GM18507 (cell line): ENCODE measurements at regions not wholly inside any gene's neighbourhood (a gene's known extent, or its start where the extent isn't known, plus 50 kb on each side); places are given as distances from the start of the nearest gene placed in this dataset.
"Not testable (repeated sequence)": the region's sequence is repeated elsewhere in the genome, so short reads cannot be mapped to it uniquely, and the experiment has no call there.

Experiments
- DNase-seq: peaks from one replicate; pipeline ENCODE4 v3.0.0; 2011; ENCODE audit warnings: low read depth; ENCODE audit not compliant: insufficient read length; ENCODE audit errors: extremely low spot score
- FAIRE-seq: peaks from 2 replicates; lab custom pipeline; 2011; peaks lifted over from hg19 to GRCh38; lab: Jason Lieb, UNC

GRCh38 chr13:40017662-40018262 is 362.3 kb downstream of the COG6 start:
- no peak for DNase-seq
- no peak for FAIRE-seq

- FAIRE-seq = no peak
- no peak for DNase-seq
Observed at GRCh38 chr13:40023595-40024203, 368.2 kb downstream of the COG6 start.

GRCh38 chr13:40024204-40024966 is 368.9 kb downstream of the COG6 start:
- FAIRE-seq (no peak), DNase-seq (no peak)

GRCh38 chr13:40024967-40025714 is 369.7 kb downstream of the COG6 start:
- FAIRE-seq (no peak), DNase-seq (no peak)

- peak; percentile 54 for DNase-seq
- peak; percentile 98 for FAIRE-seq
Observed at GRCh38 chr13:40026174-40026585, 370.7 kb downstream of the COG6 start.

- peak; percentile 67 for FAIRE-seq
- no peak for DNase-seq
Observed at GRCh38 chr13:40026741-40027140, 371.3 kb downstream of the COG6 start.

GRCh38 chr13:40028446-40028845 is 373.0 kb downstream of the COG6 start:
- FAIRE-seq (no peak), DNase-seq (no peak)

GRCh38 chr13:40031031-40031430 is 375.6 kb downstream of the COG6 start:
- no peak for DNase-seq
- no peak for FAIRE-seq

GRCh38 chr13:40039061-40039460 is 383.6 kb downstream of the COG6 start:
- DNase-seq (no peak), FAIRE-seq (no peak)

- DNase-seq (no peak), FAIRE-seq (no peak)
Observed at GRCh38 chr13:40042991-40043390, 387.5 kb downstream of the COG6 start.

GRCh38 chr13:40043764-40044163 is 388.3 kb downstream of the COG6 start:
- no peak for FAIRE-seq
- no peak for DNase-seq

- FAIRE-seq = peak; percentile 77
Observed at GRCh38 chr13:40047322-40047771, 391.9 kb downstream of the COG6 start.

GRCh38 chr13:40048551-40048950 is 393.1 kb downstream of the COG6 start:
- no peak for FAIRE-seq
- DNase-seq = no peak

More at GRCh38 chr13:40047322-40047771, 391.9 kb downstream of the COG6 start:
- DNase-seq = no peak

GRCh38 chr13:40052954-40053353 is 397.5 kb downstream of the COG6 start:
- no peak for FAIRE-seq

GRCh38 chr13:40053401-40053800 is 397.9 kb downstream of the COG6 start:
- FAIRE-seq (no peak), DNase-seq (no peak)

More at GRCh38 chr13:40052954-40053353, 397.5 kb downstream of the COG6 start:
- DNase-seq = no peak

GRCh38 chr13:40054422-40054821 is 399.0 kb downstream of the COG6 start:
- not testable (repeated sequence) for FAIRE-seq, DNase-seq

- FAIRE-seq (no peak), DNase-seq (no peak)
Observed at GRCh38 chr13:40056898-40057619, 401.6 kb downstream of the COG6 start.

GRCh38 chr13:40058757-40059236 is 403.3 kb downstream of the COG6 start:
- FAIRE-seq (peak; percentile 66), DNase-seq (no peak)
